ENCODE measurements at regions not wholly inside any gene's neighbourhood (a gene's known extent, or its start where the extent isn't known, plus 50 kb on each side); places are given as distances from the start of the nearest gene placed in this dataset.

DNA sequence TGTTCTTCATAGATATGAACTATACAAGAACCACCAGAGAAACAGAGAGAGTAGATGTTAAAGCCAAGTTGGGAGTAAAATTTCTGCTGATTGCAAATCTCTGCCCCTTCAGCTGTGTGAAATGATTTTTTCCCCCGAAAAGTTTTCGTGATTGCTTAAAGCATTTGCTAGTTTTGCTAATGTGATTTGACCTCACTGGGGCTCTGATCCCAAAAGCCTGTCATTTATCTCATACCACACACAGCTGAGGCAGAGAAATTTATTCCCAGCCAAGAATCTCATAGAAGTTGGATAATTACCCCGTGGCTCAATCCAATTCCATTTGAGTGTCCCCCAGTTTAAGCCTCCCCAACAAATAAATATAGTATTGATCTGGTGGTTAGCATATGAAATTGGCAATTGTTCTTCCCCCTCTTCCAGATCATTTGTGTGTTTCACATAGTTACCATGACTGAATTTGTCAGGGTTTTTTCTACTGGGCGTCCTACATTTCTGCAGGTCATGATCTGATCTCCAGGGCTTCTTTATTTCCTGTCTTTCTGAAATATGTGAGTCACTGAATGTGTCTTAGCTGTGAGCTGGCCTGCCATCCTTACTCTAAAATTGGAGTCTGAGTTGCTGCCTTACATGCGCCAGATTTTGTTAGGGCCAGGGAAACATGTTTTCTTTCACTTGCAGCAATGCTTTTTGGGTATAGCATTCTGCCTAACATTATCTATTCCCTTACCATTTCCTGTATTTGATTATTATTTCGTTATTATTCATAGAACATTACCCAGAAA is 167.5 kb upstream of the FRMPD4 start:
- H3K27me3 ChIP-seq (ENCODE audit: control insufficient read depth, insufficient read depth, low read length): no peaks in the 10 kb centered on the region
- no peak overlapping the region for H3K4me3 ChIP-seq (ENCODE audit: insufficient read depth, low read depth, low read length)
- no peak for DNase-seq
- H3K36me3 ChIP-seq (replicated peaks; ENCODE audit: control insufficient read depth, insufficient read depth, low read length): no peaks in the 10 kb centered on the region

DNA sequence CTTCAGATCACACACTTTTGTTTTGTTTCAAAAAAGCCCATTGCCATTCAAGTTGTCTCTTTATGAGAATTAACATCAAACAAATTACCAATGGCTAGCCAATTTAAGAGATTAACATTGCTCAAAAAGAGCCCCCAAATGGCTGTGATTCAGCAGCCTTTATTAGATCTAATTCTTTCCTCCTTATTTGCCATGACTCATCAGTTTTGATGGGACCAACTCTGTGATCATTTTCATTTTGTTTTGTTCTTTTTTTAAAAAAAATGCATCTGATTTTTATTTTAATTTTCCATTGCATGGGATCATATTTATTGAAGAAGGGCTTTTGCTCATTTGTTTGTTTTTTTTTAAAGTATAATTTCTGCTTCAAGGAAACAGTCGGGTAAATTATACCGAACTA is 161.6 kb upstream of the FRMPD4 start:
- no peak for DNase-seq
- Histone ChIP-seq H3K36me3 (replicated peaks; ENCODE audit: control insufficient read depth, insufficient read depth, low read length) (no peaks in the 10 kb centered on the region), H3K4me3 (ENCODE audit: insufficient read depth, low read depth, low read length) (no peak overlapping the region), H3K27me3 (ENCODE audit: control insufficient read depth, insufficient read depth, low read length) (no peaks in the 10 kb centered on the region)

DNA sequence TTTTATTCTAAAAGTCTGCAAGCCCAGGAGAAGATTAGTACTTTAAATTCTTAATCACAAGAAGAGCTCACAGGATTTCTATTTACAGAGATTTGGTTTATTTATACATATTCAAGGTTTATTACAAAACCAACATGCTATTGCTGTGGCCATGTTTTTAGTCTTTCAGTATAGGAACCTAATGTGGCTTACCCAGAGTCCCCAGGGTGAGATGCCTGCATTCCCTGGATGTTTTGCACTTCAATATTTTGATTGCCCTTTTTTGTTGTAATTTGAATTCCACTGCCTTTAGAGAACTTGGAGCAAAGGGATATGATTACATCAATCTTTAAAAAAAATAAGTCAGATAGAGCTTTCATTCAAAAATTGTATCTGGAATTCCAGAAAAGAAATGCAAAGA is 146.0 kb upstream of the FRMPD4 start:
- H3K4me3 ChIP-seq (ENCODE audit: insufficient read depth, low read depth, low read length): no peak overlapping the region
- H3K27me3 ChIP-seq (ENCODE audit: control insufficient read depth, insufficient read depth, low read length): no peaks in the 10 kb centered on the region; the same call in 1 of the 2 replicates
- no peaks in the 10 kb centered on the region for H3K36me3 ChIP-seq (replicated peaks; ENCODE audit: control insufficient read depth, insufficient read depth, low read length)
- DNase-seq: no peak

DNA sequence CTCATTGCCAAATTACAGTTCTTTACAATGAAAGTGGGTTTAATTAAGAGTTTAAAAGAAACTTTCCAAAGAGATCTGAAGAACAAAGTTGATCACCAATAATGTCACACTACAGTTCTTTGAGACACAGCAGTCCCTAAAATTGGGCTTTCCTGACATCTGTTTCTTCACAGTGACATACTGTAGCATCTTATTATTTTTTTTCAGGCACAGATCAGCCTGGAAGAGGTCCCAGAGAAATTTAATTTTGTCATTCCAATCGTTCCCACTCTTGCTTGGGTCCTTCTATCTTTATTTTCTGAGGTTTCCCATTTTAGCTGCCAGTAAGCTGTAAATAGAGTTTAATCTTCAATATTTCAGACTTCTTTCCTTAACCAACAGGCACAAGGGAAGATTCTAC is 143.1 kb upstream of the FRMPD4 start:
- no peak overlapping the region for H3K4me3 ChIP-seq (ENCODE audit: insufficient read depth, low read depth, low read length)
- no peaks in the 10 kb centered on the region; the same call in 1 of the 2 replicates for H3K27me3 ChIP-seq (ENCODE audit: control insufficient read depth, insufficient read depth, low read length)
- DNase-seq: no peak
- H3K36me3 ChIP-seq (replicated peaks; ENCODE audit: control insufficient read depth, insufficient read depth, low read length): no peaks in the 10 kb centered on the region

DNA sequence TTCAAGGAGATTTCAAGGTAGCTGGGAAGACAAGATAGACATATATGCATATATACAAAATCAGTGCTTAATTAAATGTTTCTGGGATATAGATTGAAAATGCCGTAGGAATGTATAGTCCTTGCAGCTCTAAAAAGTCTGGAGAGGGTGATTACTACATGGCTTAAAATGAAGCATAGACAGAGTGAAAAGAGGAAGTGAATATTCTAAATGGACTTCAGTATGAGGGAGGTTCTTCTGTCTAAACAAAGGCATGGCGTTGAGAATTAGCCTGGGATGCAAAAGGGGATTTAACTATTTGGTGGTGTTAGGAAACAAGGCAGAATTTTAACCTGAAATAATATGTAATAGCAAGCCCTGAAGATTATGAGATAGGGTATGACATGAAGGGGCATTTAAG is 141.5 kb upstream of the FRMPD4 start:
- Histone ChIP-seq H3K27me3 (ENCODE audit: control insufficient read depth, insufficient read depth, low read length) (no peaks in the 10 kb centered on the region; the same call in 1 of the 2 replicates), H3K36me3 (replicated peaks; ENCODE audit: control insufficient read depth, insufficient read depth, low read length) (no peaks in the 10 kb centered on the region), H3K4me3 (ENCODE audit: insufficient read depth, low read depth, low read length) (no peak overlapping the region)
- DNase-seq: no peak

DNA sequence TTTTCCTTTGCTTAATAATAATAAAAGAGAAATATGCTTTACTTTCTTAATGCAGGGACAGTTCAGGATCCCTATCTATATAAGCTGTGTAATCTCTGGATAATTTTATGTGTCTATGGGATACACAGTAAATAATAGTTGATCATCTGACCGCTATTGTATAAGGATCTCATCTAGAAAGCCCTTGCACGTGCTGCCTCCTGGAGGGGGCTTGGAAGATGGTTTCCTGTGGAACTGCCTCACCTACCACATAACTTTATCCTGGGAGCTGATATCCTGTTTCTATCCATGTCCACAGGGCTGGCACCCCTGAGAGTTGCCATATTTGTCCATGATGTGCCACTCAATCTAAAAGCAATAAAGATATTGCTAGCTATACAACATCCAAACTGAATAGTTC is 139.3 kb upstream of the FRMPD4 start:
- Histone ChIP-seq H3K36me3 (replicated peaks; ENCODE audit: control insufficient read depth, insufficient read depth, low read length) (no peaks in the 10 kb centered on the region), H3K27me3 (ENCODE audit: control insufficient read depth, insufficient read depth, low read length) (no peaks in the 10 kb centered on the region), H3K4me3 (ENCODE audit: insufficient read depth, low read depth, low read length) (no peak overlapping the region)
- DNase-seq: peak; percentile 4

DNA sequence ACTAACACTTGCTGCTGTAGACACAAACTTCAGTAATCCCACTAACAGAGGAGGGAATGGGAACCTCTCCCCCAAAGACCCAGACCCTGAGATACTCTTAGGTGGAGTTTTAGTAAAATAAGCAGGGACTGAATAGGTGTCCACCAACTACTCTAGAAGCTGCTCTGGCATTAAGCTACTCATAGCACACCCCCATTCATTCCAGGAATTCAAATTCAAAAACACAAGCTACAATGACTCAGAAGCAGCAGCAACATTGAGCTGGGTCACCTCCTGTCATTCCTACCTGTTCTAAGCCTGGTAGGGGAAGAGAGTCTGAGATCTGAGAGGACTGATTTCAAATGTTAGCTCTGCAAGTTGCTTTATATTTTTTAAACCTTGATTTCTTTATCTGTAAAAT is 135.4 kb upstream of the FRMPD4 start:
- no peaks in the 10 kb centered on the region for H3K27me3 ChIP-seq (ENCODE audit: control insufficient read depth, insufficient read depth, low read length)
- no peaks in the 10 kb centered on the region for H3K36me3 ChIP-seq (replicated peaks; ENCODE audit: control insufficient read depth, insufficient read depth, low read length)
- H3K4me3 ChIP-seq (ENCODE audit: insufficient read depth, low read depth, low read length): no peak overlapping the region
- DNase-seq: no peak

DNA sequence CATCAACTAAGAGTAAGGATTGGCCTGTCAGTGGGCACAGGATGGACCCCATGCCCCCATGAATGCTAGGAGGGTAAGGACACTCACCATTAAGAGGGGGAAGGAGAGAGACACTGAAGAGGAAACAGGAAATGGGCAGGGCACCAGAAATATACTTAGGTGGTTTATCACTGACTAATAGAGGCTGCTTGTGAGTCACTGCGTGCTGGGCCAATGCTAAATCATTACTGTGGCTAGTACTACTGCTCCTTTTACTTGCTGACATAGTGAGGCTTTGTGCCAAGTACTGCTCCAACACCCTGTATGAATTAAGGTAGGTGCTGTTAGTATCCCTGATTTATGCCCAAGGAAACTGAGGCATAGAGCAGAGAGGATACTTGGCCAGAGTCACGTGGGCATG is 130.4 kb upstream of the FRMPD4 start:
- Histone ChIP-seq H3K36me3 (replicated peaks; ENCODE audit: control insufficient read depth, insufficient read depth, low read length) (no peaks in the 10 kb centered on the region), H3K4me3 (ENCODE audit: insufficient read depth, low read depth, low read length) (no peak overlapping the region), H3K27me3 (ENCODE audit: control insufficient read depth, insufficient read depth, low read length) (no peaks in the 10 kb centered on the region)
- no peak for DNase-seq

DNA sequence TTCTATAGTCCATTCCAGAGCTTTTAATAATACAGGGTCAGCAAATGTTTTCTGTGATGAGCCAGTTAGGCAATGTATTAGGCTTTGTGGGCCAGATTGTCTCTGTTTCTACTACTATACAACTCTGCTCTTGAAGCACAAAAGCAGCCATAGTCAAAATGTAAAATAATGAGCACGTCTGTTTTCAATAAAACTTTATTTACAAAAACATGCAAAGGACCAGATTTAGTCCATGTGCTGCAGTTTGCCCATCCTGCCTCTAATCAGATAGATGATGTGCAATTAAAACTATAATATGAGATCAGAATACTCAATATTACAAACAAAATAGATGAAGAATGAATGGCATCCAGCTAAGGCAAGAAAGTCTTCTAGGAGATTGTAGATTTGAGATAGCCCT is 127.8 kb upstream of the FRMPD4 start:
- Histone ChIP-seq H3K4me3 (ENCODE audit: insufficient read depth, low read depth, low read length) (no peak overlapping the region), H3K27me3 (ENCODE audit: control insufficient read depth, insufficient read depth, low read length) (no peaks in the 10 kb centered on the region), H3K36me3 (replicated peaks; ENCODE audit: control insufficient read depth, insufficient read depth, low read length) (no peaks in the 10 kb centered on the region)
- no peak for DNase-seq

DNA sequence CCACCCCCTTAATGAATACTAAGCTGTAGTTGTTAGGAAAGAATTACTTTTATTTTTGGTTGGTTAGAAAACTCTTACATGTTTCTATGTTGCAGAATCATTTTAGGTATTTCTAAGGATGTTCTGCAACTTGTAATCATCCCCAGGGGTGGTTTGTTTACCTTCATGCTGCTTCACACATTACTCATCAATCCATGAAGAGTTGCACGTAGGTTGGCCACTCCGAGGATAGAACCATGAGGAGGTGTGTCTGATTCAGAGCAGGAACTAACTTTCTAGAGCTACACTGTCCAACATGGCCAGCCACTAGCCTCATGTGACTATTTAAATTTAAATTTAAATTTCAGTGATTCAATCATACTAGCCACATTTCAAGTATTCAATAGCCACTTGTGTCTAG is 127.2 kb upstream of the FRMPD4 start:
- DNase-seq: no peak
- Histone ChIP-seq H3K27me3 (ENCODE audit: control insufficient read depth, insufficient read depth, low read length) (no peaks in the 10 kb centered on the region), H3K36me3 (replicated peaks; ENCODE audit: control insufficient read depth, insufficient read depth, low read length) (no peaks in the 10 kb centered on the region), H3K4me3 (ENCODE audit: insufficient read depth, low read depth, low read length) (no peak overlapping the region)

DNA sequence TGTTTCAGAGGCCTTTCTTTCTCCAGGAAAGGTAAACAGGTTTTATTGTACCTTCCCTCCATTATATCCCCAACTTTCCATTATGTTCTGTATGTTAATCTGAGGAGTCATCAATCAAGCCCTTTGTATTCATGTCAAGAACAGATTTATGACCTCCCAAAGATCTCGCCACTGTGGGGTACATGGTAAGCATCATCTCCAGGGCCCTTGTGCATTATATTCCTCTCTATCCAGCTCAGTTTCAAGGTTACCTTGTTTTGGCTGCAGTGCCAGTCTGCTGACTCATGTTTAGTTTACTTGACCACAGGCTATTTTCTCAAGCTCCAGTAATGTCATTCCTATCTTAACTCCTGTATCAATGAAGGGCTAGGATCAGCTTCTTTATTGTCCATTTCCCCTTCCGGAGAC is 125.1 kb upstream of the FRMPD4 start:
- H3K27me3 ChIP-seq (ENCODE audit: control insufficient read depth, insufficient read depth, low read length): no peaks in the 10 kb centered on the region

DNA sequence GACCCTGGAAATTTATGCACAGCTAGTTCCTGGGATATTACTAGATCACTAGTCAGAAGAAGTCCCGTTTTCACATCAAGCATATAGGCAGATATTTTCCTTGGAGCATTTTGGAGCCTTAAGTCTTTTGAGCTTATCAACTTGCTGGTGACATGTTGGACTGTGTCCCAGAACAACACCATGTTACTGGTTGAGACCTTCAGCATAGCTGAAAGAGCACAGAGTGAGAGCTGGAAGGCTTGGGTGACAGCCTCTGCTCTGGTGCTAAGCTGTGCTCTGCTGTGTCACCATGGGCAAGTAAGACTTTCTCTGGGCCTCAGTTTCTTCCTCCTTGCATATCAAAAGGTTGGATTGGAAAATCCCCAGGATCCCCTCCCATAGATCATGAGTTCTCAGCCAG is 116.6 kb upstream of the FRMPD4 start:
- no peak overlapping the region for H3K4me3 ChIP-seq (ENCODE audit: insufficient read depth, low read depth, low read length)
- no peak for DNase-seq
- H3K27me3 ChIP-seq (ENCODE audit: control insufficient read depth, insufficient read depth, low read length): no peaks in the 10 kb centered on the region
- H3K36me3 ChIP-seq (replicated peaks; ENCODE audit: control insufficient read depth, insufficient read depth, low read length): no peaks in the 10 kb centered on the region

More for the DNA sequence above, 125.1 kb upstream of the FRMPD4 start:
- no peaks in the 10 kb centered on the region for H3K36me3 ChIP-seq (replicated peaks; ENCODE audit: control insufficient read depth, insufficient read depth, low read length)
- no peak for DNase-seq
- H3K4me3 ChIP-seq (ENCODE audit: insufficient read depth, low read depth, low read length): no peak overlapping the region

DNA sequence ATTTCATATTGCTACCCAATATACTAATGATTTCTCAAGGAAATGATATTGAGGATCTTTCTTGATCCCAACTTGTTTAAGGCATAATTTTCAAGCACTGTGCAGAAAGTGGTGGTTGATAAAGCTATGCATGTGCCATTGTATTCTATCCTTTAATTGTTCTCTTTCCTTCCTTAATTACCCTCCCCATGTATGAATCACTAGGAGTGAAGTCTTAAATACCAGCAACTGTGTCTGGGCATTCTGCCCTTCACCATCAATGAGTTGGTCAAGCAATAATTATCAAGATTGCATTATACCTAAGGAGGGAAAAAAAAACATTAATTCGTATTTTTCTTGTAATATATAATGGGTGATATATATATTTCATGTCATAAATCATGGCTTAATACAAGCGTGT is 111.8 kb upstream of the FRMPD4 start:
- DNase-seq: no peak
- Histone ChIP-seq H3K4me3 (ENCODE audit: insufficient read depth, low read depth, low read length) (no peak overlapping the region), H3K36me3 (replicated peaks; ENCODE audit: control insufficient read depth, insufficient read depth, low read length) (no peaks in the 10 kb centered on the region), H3K27me3 (ENCODE audit: control insufficient read depth, insufficient read depth, low read length) (no peaks in the 10 kb centered on the region)

DNA sequence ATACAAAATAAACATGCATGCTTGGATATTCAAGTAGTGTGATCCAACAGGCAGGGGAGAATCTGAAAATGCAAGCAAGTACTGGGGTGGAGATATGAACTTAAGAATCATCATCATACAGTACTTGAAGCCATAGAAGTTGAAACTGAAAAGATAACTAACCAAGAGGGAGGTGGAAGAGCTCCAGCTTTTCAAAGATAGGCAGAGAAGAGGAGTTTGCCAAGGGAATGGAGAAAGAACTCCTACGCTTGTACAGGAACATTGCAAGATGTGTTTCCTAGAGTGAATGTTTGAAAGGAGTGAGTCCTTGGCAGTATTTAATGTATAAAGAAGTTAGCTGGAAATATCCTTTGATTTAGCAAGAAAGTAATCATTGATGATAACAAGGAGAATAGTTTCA is 106.2 kb upstream of the FRMPD4 start:
- Histone ChIP-seq H3K36me3 (replicated peaks; ENCODE audit: control insufficient read depth, insufficient read depth, low read length) (no peaks in the 10 kb centered on the region), H3K4me3 (ENCODE audit: insufficient read depth, low read depth, low read length) (no peak overlapping the region), H3K27me3 (ENCODE audit: control insufficient read depth, insufficient read depth, low read length) (no peaks in the 10 kb centered on the region)
- no peak for DNase-seq

DNA sequence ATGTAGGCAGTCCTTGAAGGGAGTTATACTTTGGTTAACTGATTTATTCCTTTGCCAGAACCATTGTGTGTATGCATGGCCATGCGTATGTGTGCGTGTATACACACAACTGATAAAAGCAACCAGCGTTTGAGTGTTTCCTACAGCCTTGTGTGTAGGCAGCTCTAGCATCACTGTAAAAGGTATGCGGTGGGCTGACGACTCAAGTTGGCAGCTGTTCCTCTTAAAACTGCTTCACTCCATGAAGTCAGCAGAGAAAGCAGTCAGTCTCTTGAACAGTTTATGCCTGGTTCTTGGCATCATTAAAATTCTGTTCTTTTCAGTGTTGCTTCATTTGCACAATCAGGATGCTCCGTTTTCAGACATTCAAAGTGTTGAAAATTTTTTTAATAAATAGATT is 103.5 kb upstream of the FRMPD4 start:
- Histone ChIP-seq H3K27me3 (ENCODE audit: control insufficient read depth, insufficient read depth, low read length) (no peaks in the 10 kb centered on the region), H3K36me3 (replicated peaks; ENCODE audit: control insufficient read depth, insufficient read depth, low read length) (no peaks in the 10 kb centered on the region), H3K4me3 (ENCODE audit: insufficient read depth, low read depth, low read length) (no peak overlapping the region)
- DNase-seq: no peak

DNA sequence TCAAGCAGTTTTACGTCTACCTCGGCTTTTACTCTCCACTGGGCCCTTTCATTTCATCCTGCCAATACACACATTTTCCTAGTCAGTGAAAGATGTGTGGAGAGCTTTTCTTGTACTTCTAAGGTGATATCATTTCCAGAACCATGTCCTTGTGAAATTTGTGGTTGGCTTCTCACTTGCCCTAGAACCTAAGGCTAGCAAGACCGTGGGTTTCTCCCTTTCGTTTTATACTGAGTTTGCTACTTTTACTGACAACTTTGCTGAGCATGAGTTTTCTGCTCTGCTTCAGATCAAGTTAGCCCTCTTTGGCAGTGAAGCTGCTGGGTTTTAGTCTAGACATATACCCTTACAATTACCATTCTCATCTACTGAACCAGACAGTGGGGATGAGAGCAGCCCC is 95.7 kb upstream of the FRMPD4 start:
- Histone ChIP-seq H3K36me3 (replicated peaks; ENCODE audit: control insufficient read depth, insufficient read depth, low read length) (no peaks in the 10 kb centered on the region), H3K27me3 (ENCODE audit: control insufficient read depth, insufficient read depth, low read length) (no peaks in the 10 kb centered on the region), H3K4me3 (ENCODE audit: insufficient read depth, low read depth, low read length) (no peak overlapping the region)
- DNase-seq: no peak
